ENCODE measurements at regions not wholly inside any gene's neighbourhood (a gene's known extent, or its start where the extent isn't known, plus 50 kb on each side); places are given as distances from the start of the nearest gene placed in this dataset.

GRCh38 chr13:62088165-62088564, 672.5 kb upstream of the PCDH20 start:
- no peak overlapping the region for H2AFZ ChIP-seq (ENCODE audit: low read length)
- no peaks in the 10 kb centered on the region for H3K79me2 ChIP-seq (ENCODE audit: insufficient read depth, low read length)
- ChIA-PET POLR2A (no interaction called here), CTCF (ENCODE audit: low intra/inter-chr PET ratio, low total read pairs) (no interaction called here)
- H3K27me3 ChIP-seq (ENCODE audit: control insufficient read depth in 1 of 2, insufficient read depth in 2 of 2, low read length in 2 of 2) = no peaks in the 10 kb centered on the region
- no TSS peak for BruUV-seq (replicated peaks)
- H3K4me1 ChIP-seq (ENCODE audit: insufficient read depth, low read length) = no peaks in the 10 kb centered on the region
- H3K4me3 ChIP-seq (replicated peaks in 1 of 3; ENCODE audit: insufficient read depth in 1 of 3, low read depth in 2 of 3, low read length in 3 of 3) = no peak overlapping the region
- intact Hi-C loops (cut with micrococcal nuclease; ENCODE audit: unreplicated experiment) = no loop called here
- H4K20me1 ChIP-seq (ENCODE audit: insufficient read depth, low read length) = no peaks in the 10 kb centered on the region
- FAIRE-seq (no peak), ATAC-seq (no peak), DNase-seq (ENCODE audit: low spot score) (no peak)
- in situ Hi-C loops (cut with HindIII; ENCODE audit: extremely low pct_ligation_motif_present, low pct_unique_long_range_greater_than_20kb) = no loop called here
- H3K9ac ChIP-seq (ENCODE audit: insufficient read depth, low read depth, low read length) = no peak overlapping the region
- TF ChIP-seq KLF9 (CRISPR knock-in tag; IDR thresholded peaks at IDR 0.05; ENCODE audit: low read depth) = no peak
- no peak for TF ChIP-seq ZNF263 (CRISPR knock-in tag; IDR thresholded peaks at IDR 0.05)
- no peak for TF ChIP-seq FOXA1 (IDR thresholded peaks at IDR 0.05)
- no peak for TF ChIP-seq FOXA1 (CRISPR knock-in tag; IDR thresholded peaks at IDR 0.05)
- no peak for TF ChIP-seq CSRNP2 (CRISPR knock-in tag; conservative IDR thresholded peaks at IDR 0.05; ENCODE audit: low read depth)
- TF ChIP-seq FOXP1 (IDR thresholded peaks at IDR 0.05) = no peak
- TF ChIP-seq FOXP1 (CRISPR knock-in tag; IDR thresholded peaks at IDR 0.05) = no peak
- H3K36me3 ChIP-seq (replicated peaks in 1 of 2; ENCODE audit: control insufficient read depth in 1 of 2, insufficient read depth in 2 of 2, low read length in 2 of 2) = no peaks in the 10 kb centered on the region
- H3K4me2 ChIP-seq (ENCODE audit: low read depth, low read length) = no peak overlapping the region
- H3K27ac ChIP-seq (ENCODE audit: extremely low read length, insufficient read depth, low read length) = no peak overlapping the region
- no peaks in the 10 kb centered on the region for H3K9me3 ChIP-seq (ENCODE audit: low read length)

GRCh38 chr13:62087124-62087523, 671.5 kb upstream of the PCDH20 start:
- intact Hi-C loops (cut with micrococcal nuclease; ENCODE audit: unreplicated experiment) = no loop called here
- Histone ChIP-seq H3K27ac (ENCODE audit: extremely low read length, insufficient read depth, low read length) (no peak overlapping the region), H3K79me2 (ENCODE audit: insufficient read depth, low read length) (no peaks in the 10 kb centered on the region), H4K20me1 (ENCODE audit: insufficient read depth, low read length) (no peaks in the 10 kb centered on the region), H3K36me3 (replicated peaks in 1 of 2; ENCODE audit: control insufficient read depth in 1 of 2, insufficient read depth in 2 of 2, low read length in 2 of 2) (no peaks in the 10 kb centered on the region), H3K27me3 (ENCODE audit: control insufficient read depth in 1 of 2, insufficient read depth in 2 of 2, low read length in 2 of 2) (no peaks in the 10 kb centered on the region), H2AFZ (ENCODE audit: low read length) (no peak overlapping the region), H3K4me1 (ENCODE audit: insufficient read depth, low read length) (no peaks in the 10 kb centered on the region), H3K4me3 (replicated peaks in 1 of 3; ENCODE audit: insufficient read depth in 1 of 3, low read depth in 2 of 3, low read length in 3 of 3) (no peak overlapping the region), H3K9me3 (ENCODE audit: low read length) (no peaks in the 10 kb centered on the region), H3K9ac (ENCODE audit: insufficient read depth, low read depth, low read length) (no peak overlapping the region), H3K4me2 (ENCODE audit: low read depth, low read length) (no peak overlapping the region)
- in situ Hi-C loops (cut with HindIII; ENCODE audit: extremely low pct_ligation_motif_present, low pct_unique_long_range_greater_than_20kb) = no loop called here
- ChIA-PET CTCF (ENCODE audit: low intra/inter-chr PET ratio, low total read pairs) (no interaction called here), POLR2A (no interaction called here)
- BruUV-seq (replicated peaks) = no TSS peak
- FAIRE-seq (no peak), DNase-seq (ENCODE audit: low spot score) (no peak), ATAC-seq (no peak)
- 2% methylated on average over 4 of the region's 4 CpGs for WGBS (ENCODE audit: low lambda C conversion rate)
- TF ChIP-seq HDAC6 (IDR thresholded peaks at IDR 0.05; ENCODE audit: low read depth, low read length) (no peak), ZFP62 (CRISPR knock-in tag; IDR thresholded peaks at IDR 0.05) (no peak), KAT7 (CRISPR knock-in tag; IDR thresholded peaks at IDR 0.05; ENCODE audit: borderline replicate concordance) (no peak), IRF1 (CRISPR knock-in tag; IDR thresholded peaks at IDR 0.05; ENCODE audit: low read depth) (no peak), ZNF543 (CRISPR knock-in tag; IDR thresholded peaks at IDR 0.05) (no peak), POGZ (CRISPR knock-in tag; IDR thresholded peaks at IDR 0.05) (no peak), HMG20B (CRISPR knock-in tag; conservative IDR thresholded peaks at IDR 0.05) (no peak), AFF4 (CRISPR knock-in tag; IDR thresholded peaks at IDR 0.05) (no peak)
